Pulmonary artery endothelial cell (primary cell): ENCODE measurements at regions not wholly inside any gene's neighbourhood (a gene's known extent, or its start where the extent isn't known, plus 50 kb on each side); places are given as distances from the start of the nearest gene placed in this dataset.

ENCODE experiments used
- DNase-seq: peaks from one replicate; pipeline ENCODE4 v3.0.0-alpha.2; 2011; ENCODE audit warnings: low read depth, low spot score

DNA sequence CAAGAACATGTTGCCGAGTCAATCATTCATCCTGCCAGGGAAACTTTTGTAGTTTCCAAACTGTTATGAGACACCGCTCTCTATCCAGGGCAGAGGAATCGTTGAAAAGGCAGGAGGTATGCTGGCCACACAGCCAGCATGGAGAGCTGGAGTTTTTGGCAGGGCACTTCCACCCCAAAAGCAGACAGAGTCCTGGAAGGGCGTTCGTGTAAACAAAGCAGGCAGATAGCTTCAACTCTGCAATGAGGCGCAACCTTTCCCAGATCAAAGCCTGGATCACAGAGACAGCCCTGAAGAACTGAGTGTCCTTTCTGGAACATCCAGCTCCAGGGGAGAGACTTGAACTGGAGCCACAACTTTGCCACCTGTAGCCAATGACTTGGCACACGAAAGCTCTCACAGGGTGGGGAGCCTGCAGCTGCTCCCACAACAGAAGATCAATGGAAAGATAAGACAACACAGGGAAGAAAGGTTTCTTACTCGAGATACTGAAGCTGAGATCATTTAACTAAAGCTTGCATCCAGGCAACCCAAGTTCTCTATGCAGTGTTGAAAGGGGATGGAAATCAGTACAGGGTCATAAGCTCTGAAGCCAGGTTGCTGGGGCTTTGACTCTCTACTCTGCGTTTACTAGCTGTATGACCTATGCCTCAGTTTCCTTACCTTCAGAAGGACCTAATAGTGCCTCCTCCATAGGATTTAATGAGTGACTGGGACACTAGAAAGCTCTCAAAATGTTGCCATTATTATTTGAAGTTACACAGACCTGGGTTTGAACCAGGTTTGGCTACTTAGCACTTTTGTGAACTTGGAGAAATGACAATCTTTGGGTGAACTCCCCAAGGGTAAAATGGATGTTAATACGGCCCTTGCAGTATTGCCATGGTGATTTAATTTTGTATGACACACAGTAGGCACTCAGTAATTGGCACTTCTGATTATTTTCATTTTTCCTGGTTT is 434.8 kb upstream of the NPVF start:
- DNase-seq = no peak

GRCh38 chr7:25663877-25664276 is 435.6 kb upstream of the NPVF start:
- no peak for DNase-seq

DNA sequence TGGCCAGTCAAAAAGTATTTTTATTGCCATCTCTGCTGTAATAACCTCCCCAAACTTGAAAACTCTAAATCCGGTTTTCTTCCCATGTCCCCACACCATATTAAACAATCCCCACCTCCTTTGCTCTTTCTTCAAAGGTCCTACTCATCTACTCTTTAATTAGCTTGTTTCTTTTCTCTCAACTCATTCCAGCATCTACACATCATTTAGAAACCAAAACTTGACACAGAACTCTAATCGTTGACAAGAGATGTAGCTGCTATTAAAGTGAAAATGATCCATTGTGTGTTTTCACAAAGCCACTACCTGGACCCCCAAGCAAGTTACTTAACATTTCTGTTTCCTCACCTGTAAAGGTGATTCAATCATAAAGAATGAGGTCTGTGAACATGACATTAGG is 436.3 kb upstream of the NPVF start:
- no peak for DNase-seq

GRCh38 chr7:25665374-25665773 is 437.1 kb upstream of the NPVF start:
- no peak for DNase-seq

DNA sequence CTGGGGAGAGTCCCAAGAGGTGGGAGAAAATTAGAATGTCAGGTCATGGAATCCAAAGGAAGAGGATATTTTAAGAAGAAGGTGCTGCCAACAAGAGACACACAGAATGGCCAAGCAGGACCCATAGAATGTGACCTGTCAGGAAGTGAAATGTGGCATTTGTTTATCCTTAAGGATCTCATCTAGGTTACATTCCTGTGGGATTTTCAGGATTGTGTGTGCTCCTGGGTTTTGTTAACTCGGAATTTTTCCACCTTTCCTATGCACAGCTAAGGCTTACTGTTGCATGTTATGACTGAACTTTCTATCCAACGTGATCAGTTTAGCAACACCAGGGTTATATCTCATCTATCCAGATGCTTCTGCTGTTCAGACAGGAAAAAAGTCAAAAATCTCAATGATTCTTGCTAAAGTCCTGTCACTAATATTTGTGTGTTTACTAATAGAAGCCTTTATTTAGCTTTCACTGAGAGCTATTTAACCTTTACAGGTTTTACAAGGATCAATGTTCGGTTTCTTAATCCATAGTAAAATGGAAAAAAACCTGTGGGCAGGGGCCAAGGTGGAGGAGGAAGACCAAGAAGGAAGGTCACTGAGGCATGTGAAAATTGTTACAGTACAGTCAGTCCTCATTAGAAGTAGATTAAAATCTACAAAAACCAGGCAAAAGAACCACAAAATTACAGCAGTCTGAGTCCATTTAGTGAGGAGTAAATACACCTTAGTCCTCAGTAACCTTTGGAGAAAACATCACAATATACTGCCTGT is 437.8 kb upstream of the NPVF start:
- DNase-seq = no peak

GRCh38 chr7:25666671-25667060 is 438.4 kb upstream of the NPVF start:
- no peak for DNase-seq

GRCh38 chr7:25669281-25669781 is 441.0 kb upstream of the NPVF start:
- DNase-seq = no peak

DNA sequence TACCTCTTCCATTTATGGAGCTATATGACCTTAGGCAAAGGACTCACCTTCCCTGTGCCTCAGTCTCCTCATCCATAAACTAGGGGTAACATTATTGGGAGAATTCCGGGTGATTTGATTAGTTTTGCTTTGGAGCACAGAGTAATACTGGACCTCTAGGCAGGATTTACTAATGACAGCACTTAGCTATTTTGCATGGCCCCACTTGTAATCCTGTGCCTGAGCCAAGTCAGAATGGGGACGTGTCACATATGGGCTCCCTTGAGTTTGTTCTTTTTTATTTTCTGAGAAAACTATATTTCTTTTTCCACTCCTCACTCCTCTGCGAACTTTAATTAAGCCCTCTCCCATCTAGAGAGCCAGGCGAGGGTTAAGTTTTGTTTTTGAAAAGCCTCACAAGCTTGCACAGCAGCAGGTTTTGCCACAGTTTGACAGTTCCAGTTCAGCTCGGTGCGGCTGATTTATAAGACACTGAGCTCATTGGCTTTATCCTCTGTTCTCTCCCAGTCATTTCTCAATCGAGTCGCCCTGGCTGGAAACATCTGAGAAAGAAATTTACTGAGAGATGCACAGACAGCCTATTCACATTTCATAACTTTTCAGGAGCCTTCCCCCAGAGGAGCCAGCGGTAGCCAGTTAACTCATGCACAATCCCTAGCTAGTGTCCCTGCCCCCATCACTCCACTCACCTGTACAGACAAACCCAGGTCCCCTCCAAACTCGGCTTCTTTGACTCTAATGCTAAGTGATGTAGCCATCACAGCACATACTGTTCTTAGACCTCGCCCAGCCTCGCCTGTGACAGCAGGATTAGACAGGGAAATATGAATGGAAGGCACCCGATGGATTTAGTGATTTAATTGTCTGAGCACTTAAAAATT is 441.9 kb upstream of the NPVF start:
- DNase-seq = no peak

DNA sequence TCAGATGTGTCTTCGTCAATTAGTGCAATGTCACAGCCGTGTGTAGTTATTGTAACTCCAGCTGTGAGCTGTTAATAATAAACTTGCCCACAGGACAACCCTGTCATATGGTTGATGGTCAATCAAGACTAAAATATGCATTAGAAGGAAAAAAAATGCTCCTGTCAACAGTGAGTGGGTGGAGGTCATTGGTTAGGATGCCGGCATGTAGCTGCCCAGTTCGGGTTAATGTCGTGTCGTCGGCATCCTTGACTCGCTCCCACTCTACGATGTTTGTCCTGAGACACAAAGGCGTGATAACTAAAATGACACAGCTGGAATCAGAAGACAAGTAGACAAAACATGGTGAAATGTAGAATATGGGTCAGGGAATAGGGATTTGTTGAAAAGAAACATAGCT is 442.8 kb upstream of the NPVF start:
- DNase-seq = no peak

DNA sequence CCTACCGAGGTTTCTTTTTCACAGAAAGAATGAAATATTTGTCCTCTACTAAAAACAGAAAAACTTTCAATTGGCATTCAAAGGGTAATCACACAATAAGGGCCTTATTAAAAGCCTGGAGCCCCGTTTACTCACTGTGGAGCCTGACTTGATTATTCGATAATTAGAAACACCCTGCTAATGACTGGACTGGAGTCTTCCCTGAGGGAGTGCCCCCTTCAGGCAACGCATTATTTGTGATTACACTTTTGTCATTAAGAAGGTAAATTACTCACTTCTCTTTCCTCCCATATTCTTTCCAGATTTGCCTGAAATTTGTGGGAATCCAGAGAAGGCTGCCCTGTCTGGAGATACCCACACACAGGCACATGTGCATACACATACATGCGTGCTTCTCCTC is 444.2 kb upstream of the NPVF start:
- no peak for DNase-seq

DNA sequence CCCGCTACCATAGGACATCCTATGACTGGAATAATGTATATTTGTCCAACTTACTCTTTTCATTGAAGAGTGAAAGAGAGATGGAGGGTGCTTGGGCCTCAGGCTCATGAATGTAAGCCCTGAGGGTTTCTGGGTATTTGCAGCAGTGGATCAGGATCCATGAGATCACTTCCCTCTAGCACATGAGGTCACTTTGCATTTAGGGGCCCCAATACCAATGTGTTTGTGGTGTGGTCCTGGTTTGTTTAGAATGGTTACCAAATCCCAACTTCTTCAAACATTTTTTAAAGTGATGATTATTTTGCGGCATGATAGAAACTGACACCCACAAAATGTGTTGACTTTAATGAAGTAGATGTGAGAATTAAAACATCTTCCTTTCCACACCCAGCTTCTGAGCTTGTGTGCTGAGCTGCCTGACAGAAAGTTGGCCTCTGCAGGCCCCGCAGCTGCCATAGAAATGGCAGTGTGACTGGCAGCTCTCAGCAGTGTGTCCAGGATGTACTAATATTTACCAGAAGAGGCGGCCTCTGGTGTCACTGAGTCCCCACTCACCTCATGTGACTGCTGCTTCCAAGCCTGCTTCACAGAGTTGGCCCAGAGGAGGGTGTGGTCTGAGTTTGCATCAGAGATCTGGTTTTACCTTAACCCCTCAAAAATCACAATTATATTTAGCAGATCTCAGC is 447.6 kb upstream of the NPVF start:
- DNase-seq = no peak

DNA sequence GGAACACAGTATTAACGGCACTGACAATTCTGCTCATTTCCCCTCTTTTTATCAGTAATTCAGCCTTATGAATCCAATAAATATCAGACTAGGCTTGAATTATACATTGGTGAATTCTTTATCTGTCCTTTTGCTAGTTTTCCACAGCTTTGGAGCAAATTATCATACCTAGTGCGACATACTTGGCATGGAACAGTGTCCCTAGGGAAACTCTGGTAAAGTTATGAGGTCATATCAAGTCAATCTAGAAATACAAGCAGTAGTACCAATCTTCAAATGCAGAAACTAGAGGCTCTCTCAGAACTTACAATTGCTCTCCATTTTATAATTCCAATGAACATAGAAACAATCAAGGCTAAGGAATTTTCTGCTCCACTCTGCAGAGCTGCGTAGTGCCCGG is 449.3 kb upstream of the NPVF start:
- no peak for DNase-seq

DNA sequence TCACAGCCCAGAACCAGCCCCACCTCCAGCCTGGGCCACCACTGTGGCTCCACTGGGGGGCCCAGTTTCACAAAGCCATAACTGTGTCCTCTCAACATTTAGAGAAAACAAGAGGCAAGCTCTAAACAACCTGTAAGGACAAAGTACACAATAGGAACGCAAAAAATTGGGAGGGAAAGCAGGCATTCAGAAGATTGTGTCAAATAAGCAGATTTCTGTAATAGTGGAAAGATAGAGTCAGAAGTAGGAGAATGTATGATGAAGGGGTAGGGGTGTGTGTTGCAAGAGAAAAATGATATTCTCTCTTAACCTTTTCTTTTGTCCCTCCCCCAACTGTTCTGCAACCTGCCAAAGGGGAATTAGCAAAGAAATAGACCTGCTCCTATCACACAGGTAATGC is 449.9 kb upstream of the NPVF start:
- DNase-seq = no peak

DNA sequence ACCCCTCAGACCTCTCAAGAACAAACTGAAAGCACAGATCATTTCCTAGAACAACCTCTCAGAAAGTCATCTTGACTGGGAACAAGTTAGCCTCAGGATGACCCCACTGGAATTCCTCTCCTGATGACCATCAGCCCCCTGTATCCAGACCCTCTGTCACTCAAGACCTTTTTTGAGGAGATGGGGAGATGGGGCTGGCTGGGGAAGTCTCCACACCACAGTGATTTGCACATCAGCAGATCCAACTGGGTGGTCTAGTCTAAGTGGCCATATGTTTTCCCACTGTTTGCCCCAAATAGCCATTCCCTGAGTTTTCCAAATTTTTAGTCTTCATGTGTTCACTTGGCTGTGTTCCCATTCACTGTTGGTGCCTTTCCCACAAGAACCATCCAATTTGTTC is 452.4 kb upstream of the NPVF start:
- DNase-seq = no peak

DNA sequence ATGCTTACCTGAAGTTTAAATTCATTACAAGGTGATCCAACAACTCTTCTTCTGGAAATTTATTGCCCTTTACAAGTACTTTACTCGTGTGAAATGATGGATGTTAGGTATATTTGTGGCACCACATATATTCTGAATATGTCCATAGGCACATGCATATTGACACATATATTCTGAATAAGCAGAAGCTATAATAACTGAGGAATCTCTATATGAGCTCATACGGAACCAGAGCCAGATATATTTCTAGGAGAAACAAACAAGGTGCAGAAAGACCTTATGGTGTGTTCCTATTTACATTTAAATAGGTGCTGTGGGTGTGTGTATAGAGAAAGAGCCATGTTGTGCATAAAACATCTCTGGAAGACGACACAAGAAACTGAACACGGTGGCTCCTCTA is 456.1 kb upstream of the NPVF start:
- no peak for DNase-seq

- no peak for DNase-seq
These were observed 458.2 kb upstream of the NPVF start for GRCh38 chr7:25686493-25686892.

- DNase-seq = no peak
These were observed 457.8 kb upstream of the NFE2L3 start for GRCh38 chr7:25694211-25694610.

DNA sequence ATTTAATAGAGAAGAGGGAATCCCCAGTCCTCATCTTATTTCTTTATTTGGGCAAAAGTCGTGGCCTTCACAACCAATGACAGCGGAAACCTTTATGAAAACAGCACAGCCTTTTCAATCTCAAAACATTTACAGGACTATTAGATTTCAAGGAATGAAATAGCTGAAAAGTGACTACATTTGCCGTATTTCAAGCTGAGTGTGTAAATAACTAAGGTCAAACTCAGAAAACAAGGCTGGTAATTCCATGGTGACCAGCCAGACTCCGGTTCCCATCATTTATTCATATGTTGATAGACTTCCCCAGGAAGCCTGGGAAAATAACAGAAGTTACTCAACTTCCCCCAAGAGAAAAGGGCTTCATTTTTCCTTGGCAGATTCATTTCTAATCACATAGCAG is 457.3 kb upstream of the NFE2L3 start:
- no peak for DNase-seq

DNA sequence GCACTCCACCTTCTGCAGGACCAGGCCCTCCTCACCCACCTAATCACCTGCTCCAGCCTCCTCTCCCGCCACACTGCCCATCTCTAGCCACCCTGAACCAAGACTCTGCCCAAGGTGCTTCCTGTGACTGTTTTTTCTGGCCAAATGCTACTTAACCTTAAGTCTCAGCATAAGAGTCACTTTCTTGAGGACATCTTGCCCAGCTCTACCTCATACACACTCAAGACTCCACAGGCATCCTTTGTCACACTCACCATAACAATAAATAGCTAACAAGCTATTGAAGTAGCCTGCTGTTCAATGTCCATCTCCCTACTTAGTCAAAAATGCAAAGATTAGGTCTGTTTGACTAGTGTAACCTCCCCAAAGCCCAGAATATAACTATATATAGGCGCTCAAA is 455.4 kb upstream of the NFE2L3 start:
- no peak for DNase-seq

- no peak for DNase-seq
These were observed 453.4 kb upstream of the NFE2L3 start for GRCh38 chr7:25698451-25699113.
